Fibroblast of lung (primary cell): ENCODE measurements at regions not wholly inside any gene's neighbourhood (a gene's known extent, or its start where the extent isn't known, plus 50 kb on each side); places are given as distances from the start of the nearest gene placed in this dataset.

Experiments used
- DNase-seq, 2 donors: peaks; one replicate each; pipeline versions ENCODE4 v3.0.0 to v3.0.0-alpha.2; 2010; ENCODE audit warnings: low read depth in 2 of 2
- H2AFZ ChIP-seq: 2 replicates; pipeline ENCODE4 v1.5.1; 2012; ENCODE audit warnings: low read length, control low read depth, inconsistent platforms
- H3K27ac ChIP-seq: 2 replicates; pipeline ENCODE4 v1.5.1; 2011; ENCODE audit warnings: low read length, control low read depth; ENCODE audit not compliant: insufficient read depth
- H3K27me3 ChIP-seq: 2 replicates; pipeline ENCODE4 v1.5.1; 2011; ENCODE audit warnings: mild to moderate bottlenecking, low read length; ENCODE audit not compliant: control insufficient read depth, insufficient read depth
- H3K36me3 ChIP-seq: 2 replicates; pipeline ENCODE4 v1.5.1; 2011; ENCODE audit warnings: low read length; ENCODE audit not compliant: control insufficient read depth, insufficient read depth
- H3K4me1 ChIP-seq: 2 replicates; pipeline ENCODE4 v1.5.1; 2011; ENCODE audit warnings: low read length; ENCODE audit not compliant: control insufficient read depth, insufficient read depth; ENCODE audit errors: extremely low read depth
- H3K4me2 ChIP-seq: 2 replicates; pipeline ENCODE4 v1.5.1; 2011; ENCODE audit warnings: low read length, control low read depth; ENCODE audit not compliant: insufficient read depth; ENCODE audit errors: extremely low read depth
- H3K4me3 ChIP-seq, 4 experiments: fragments of 200-600 bp in 1 of 4; sonication (generic) in 1 of 4; replicated peaks in 1 of 4; 2 replicates each; pipeline ENCODE4 v1.5.1; 2011 to 2016; ENCODE audit warnings: low read length in 4 of 4, low read depth in 3 of 4, mild to moderate bottlenecking in 3 of 4, control low read depth in 2 of 4, inconsistent platforms in 1 of 4, mixed read lengths in 1 of 4; ENCODE audit not compliant: insufficient read depth in 1 of 4; ENCODE audit errors: control extremely low read depth in 1 of 4
- H3K79me2 ChIP-seq: 2 replicates; pipeline ENCODE4 v1.5.1; 2012; ENCODE audit warnings: mild to moderate bottlenecking, low read length, inconsistent platforms; ENCODE audit not compliant: control insufficient read depth, insufficient read depth
- H3K9ac ChIP-seq: 2 replicates; pipeline ENCODE4 v1.5.1; 2011; ENCODE audit warnings: mild to moderate bottlenecking, low read length, control low read depth; ENCODE audit not compliant: insufficient read depth
- H3K9me3 ChIP-seq: 2 replicates; pipeline ENCODE4 v1.5.1; 2012; ENCODE audit warnings: low read depth, low read length; ENCODE audit not compliant: control insufficient read depth, insufficient read depth
- H4K20me1 ChIP-seq: 2 replicates; pipeline ENCODE4 v1.5.1; 2011; ENCODE audit warnings: low read length; ENCODE audit not compliant: control insufficient read depth, insufficient read depth; ENCODE audit errors: extremely low read depth
- EZH2 ChIP-seq: IDR thresholded peaks from 2 replicates; pipeline ENCODE4 v1.5.1; 2012; ENCODE audit warnings: low read length, control low read depth, mild to moderate bottlenecking; ENCODE audit errors: missing control alignments
- TF ChIP-seq, protein P1 (sequence below), 2 donors: IDR thresholded peaks in 1 of 2; conservative IDR thresholded peaks in 1 of 2; 1 replicate in 1 of 2; 2 replicates in 1 of 2; pipeline ENCODE4 v1.5.1; 2011 to 2012; ENCODE audit warnings: low read length in 2 of 2, control low read depth in 1 of 2, inconsistent platforms in 1 of 2, low read depth in 1 of 2, mild to moderate bottlenecking in 1 of 2

DNA sequence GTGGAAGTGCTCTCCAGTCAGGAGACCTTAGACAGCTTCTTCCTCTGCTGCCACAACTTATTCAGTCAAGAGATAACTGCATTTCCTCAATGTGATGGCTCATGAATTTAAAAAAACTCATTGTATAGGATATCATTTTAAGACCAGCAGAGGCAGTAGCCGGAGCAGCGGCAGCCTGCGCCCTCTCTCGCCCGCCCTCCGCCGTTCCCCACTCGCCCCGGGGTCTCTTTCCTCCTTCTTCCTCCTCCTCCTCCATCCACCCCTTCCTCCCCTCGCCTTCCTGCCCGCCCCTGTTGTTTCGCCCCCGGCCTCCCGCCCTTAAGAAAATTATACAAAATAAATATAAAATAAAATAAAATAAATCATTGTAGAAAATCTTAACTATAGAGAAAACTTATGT, 687.6 kb downstream of the FLRT2 start:
- H2AFZ ChIP-seq = no peak overlapping the region
- H3K9ac ChIP-seq = no peak overlapping the region
- H3K4me1 ChIP-seq = no peaks in the 10 kb centered on the region
- H3K27ac ChIP-seq = no peak overlapping the region
- H3K79me2 ChIP-seq = no peaks in the 10 kb centered on the region
- DNase-seq = no peak
- no peaks in the 10 kb centered on the region for H4K20me1 ChIP-seq
- H3K4me3 ChIP-seq = no peak overlapping the region
- H3K9me3 ChIP-seq = no peaks in the 10 kb centered on the region
- TF ChIP-seq EZH2 = no peak
- TF ChIP-seq, protein P1, sequence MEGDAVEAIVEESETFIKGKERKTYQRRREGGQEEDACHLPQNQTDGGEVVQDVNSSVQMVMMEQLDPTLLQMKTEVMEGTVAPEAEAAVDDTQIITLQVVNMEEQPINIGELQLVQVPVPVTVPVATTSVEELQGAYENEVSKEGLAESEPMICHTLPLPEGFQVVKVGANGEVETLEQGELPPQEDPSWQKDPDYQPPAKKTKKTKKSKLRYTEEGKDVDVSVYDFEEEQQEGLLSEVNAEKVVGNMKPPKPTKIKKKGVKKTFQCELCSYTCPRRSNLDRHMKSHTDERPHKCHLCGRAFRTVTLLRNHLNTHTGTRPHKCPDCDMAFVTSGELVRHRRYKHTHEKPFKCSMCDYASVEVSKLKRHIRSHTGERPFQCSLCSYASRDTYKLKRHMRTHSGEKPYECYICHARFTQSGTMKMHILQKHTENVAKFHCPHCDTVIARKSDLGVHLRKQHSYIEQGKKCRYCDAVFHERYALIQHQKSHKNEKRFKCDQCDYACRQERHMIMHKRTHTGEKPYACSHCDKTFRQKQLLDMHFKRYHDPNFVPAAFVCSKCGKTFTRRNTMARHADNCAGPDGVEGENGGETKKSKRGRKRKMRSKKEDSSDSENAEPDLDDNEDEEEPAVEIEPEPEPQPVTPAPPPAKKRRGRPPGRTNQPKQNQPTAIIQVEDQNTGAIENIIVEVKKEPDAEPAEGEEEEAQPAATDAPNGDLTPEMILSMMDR (conservative IDR thresholded peaks at IDR 0.05 in 1 of 2, IDR thresholded peaks at IDR 0.05 in 1 of 2; ENCODE audit: low read depth in 1 of 2, low read length in 2 of 2) = no peak
- no peaks in the 10 kb centered on the region for H3K36me3 ChIP-seq
- H3K27me3 ChIP-seq = no peaks in the 10 kb centered on the region
- H3K4me2 ChIP-seq = no peak overlapping the region

DNA sequence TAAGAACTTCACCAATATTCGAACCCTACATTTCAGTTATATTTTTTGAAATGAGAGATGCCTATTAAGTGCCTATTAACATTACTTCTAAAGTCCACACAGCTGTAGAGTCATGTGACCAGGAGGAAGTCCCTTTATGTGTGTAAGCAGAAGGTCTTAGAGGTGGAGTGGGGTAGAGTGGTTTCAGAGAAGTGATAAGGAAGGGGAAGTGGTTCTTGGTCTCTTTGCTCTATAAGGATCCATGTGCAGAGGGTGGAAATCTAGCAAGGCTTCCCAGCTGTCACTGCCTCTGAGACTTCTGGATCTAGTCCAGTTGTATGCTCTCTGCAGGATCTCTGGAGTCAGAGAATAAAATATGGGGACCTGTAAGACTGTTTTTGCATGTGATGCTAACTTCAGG, 673.9 kb downstream of the FLRT2 start:
- H3K79me2 ChIP-seq = no peaks in the 10 kb centered on the region
- H3K27ac ChIP-seq = no peak overlapping the region
- H3K4me1 ChIP-seq = no peaks in the 10 kb centered on the region
- no peak overlapping the region for H3K4me2 ChIP-seq
- no peaks in the 10 kb centered on the region for H3K36me3 ChIP-seq
- no peaks in the 10 kb centered on the region for H3K9me3 ChIP-seq
- no peak for DNase-seq
- H3K9ac ChIP-seq = no peak overlapping the region
- H3K27me3 ChIP-seq = no peaks in the 10 kb centered on the region
- no peak overlapping the region for H2AFZ ChIP-seq
- H3K4me3 ChIP-seq = no peak overlapping the region
- TF ChIP-seq EZH2 = no peak
- TF ChIP-seq, protein P1 (conservative IDR thresholded peaks at IDR 0.05 in 1 of 2, IDR thresholded peaks at IDR 0.05 in 1 of 2; ENCODE audit: low read depth in 1 of 2, low read length in 2 of 2) = no peak
- H4K20me1 ChIP-seq = no peaks in the 10 kb centered on the region

DNA sequence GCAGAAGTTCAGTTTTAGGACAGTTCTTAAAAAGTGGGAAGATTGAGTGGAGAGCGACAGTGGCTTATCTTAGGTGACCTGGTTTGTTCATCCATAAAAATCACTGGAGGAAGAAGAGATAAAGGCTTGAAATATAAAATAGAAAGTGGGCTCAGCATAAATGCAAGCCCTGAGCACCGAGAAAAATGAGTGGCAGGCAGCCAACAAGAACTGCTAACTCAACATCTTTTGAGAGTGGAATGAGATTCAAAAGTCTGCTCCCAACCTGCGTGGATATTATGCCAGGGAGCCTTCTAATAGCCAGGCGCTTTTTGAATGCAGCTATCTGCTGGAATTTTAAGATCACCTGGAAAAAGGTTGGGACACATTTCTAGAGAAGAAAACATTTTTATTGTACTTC, 666.5 kb downstream of the FLRT2 start:
- TF ChIP-seq EZH2 = no peak
- TF ChIP-seq, protein P1 (conservative IDR thresholded peaks at IDR 0.05 in 1 of 2, IDR thresholded peaks at IDR 0.05 in 1 of 2; ENCODE audit: low read depth in 1 of 2, low read length in 2 of 2) = no peak
- no peaks in the 10 kb centered on the region for H3K27me3 ChIP-seq
- H3K79me2 ChIP-seq = no peaks in the 10 kb centered on the region
- H2AFZ ChIP-seq = no peak overlapping the region
- H3K9me3 ChIP-seq = no peaks in the 10 kb centered on the region
- no peak overlapping the region for H3K27ac ChIP-seq
- H3K9ac ChIP-seq = no peak overlapping the region
- H3K4me3 ChIP-seq = no peak overlapping the region
- H3K4me2 ChIP-seq = no peak overlapping the region
- no peaks in the 10 kb centered on the region for H3K4me1 ChIP-seq
- no peaks in the 10 kb centered on the region for H4K20me1 ChIP-seq
- H3K36me3 ChIP-seq = no peaks in the 10 kb centered on the region
- DNase-seq = peak in 1 of 2 donors; percentile 12
